ENCODE measurements at regions not wholly inside any gene's neighbourhood (a gene's known extent, or its start where the extent isn't known, plus 50 kb on each side); places are given as distances from the start of the nearest gene placed in this dataset.

DNA sequence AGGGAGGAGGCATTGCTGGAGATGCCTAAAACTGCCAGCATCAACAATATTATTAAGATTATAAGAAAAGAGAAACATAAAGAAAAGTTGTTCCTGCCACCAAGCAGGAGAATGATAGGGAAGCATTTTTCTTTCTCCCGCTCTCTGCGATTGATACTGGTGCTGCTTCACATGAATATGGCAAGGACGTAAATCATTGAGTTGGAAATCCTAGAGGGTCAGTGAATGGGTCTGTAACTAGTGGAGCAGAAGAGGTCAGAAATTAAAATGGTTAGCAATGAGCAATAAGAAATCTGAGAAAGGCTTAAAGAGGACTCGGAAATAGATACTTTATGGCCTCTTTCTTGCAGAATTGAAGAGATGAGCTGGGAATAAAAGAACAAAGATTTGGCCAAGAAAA lies 631.7 kb downstream of the BCL11A start:
- TF ChIP-seq CTCF (IDR thresholded peaks at IDR 0.05) (no peak), POLR2A (IDR thresholded peaks at IDR 0.05) (no peak), POLR2AphosphoS5 (IDR thresholded peaks at IDR 0.05) (no peak)
- Histone ChIP-seq H3K36me3 (no peaks in the 10 kb centered on the region), H3K4me3 (no peak overlapping the region), H3K4me1 (no peaks in the 10 kb centered on the region), H3K27ac (no peak overlapping the region), H3K27me3 (no peaks in the 10 kb centered on the region), H3K9me3 (no peaks in the 10 kb centered on the region)
- DNase-seq (ENCODE audit: low spot score in 2 of 2) = no peak
- intact Hi-C loops (cut with DNase I; ENCODE audit: low total_unique reads) = no loop called here

GRCh38 chr2:59920961-59921360 lies 632.5 kb downstream of the BCL11A start:
- no peaks in the 10 kb centered on the region for H3K9me3 ChIP-seq
- TF ChIP-seq POLR2A (IDR thresholded peaks at IDR 0.05) = no peak
- no peak for TF ChIP-seq CTCF (IDR thresholded peaks at IDR 0.05)
- no peak for TF ChIP-seq POLR2AphosphoS5 (IDR thresholded peaks at IDR 0.05)
- H3K27ac ChIP-seq = no peak overlapping the region
- H3K4me1 ChIP-seq = no peaks in the 10 kb centered on the region
- intact Hi-C loops (cut with DNase I; ENCODE audit: low total_unique reads) = no loop called here
- no peaks in the 10 kb centered on the region for H3K36me3 ChIP-seq
- H3K27me3 ChIP-seq = no peaks in the 10 kb centered on the region
- no peak overlapping the region for H3K4me3 ChIP-seq
- no peak for DNase-seq (ENCODE audit: low spot score in 2 of 2)

DNA sequence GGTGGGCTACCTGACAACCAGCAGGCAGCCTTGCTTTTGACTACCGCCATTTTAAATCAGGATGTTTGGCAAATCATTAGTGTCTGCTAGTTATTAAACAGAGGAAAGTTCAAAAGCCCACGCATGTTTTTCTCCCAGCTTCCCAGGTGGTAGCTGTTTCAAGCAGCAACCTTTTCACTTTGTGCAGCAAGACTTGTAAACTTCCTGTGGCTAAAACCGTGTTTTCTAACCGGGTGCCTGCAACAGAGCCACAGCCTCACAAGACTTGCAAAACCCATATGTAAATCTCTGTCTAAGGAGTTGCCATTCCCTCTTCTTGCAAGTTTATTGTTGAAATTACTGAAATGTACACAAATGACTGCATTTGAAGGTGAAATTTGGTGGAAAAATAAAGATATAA lies 633.1 kb downstream of the BCL11A start:
- H3K4me1 ChIP-seq = no peaks in the 10 kb centered on the region
- no peak overlapping the region for H3K27ac ChIP-seq
- H3K4me3 ChIP-seq = no peak overlapping the region
- intact Hi-C loops (cut with DNase I; ENCODE audit: low total_unique reads) = no loop called here
- TF ChIP-seq POLR2AphosphoS5 (IDR thresholded peaks at IDR 0.05) (no peak), POLR2A (IDR thresholded peaks at IDR 0.05) (no peak), CTCF (IDR thresholded peaks at IDR 0.05) (no peak)
- H3K27me3 ChIP-seq = no peaks in the 10 kb centered on the region
- H3K9me3 ChIP-seq = no peaks in the 10 kb centered on the region
- no peak for DNase-seq (ENCODE audit: low spot score in 2 of 2)
- no peaks in the 10 kb centered on the region for H3K36me3 ChIP-seq

DNA sequence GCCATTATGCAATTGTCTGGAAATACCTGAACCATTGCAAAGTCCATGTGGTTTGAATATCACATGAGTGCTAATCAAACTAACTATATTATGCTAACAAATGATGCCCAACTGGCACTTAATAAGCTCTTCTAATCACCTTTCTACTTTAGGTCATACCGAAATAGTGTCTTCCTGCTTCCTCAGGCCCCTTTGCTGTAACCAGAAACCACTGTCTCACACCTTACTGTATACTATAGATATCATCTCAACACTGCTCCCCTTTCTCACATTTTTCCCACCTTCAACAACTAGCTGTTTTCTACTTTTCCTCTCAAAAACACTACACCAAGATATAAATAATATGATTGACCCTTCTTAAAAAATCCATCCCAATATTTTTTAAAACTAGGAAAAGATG lies 633.9 kb downstream of the BCL11A start:
- TF ChIP-seq POLR2AphosphoS5 (IDR thresholded peaks at IDR 0.05) = no peak
- TF ChIP-seq CTCF (IDR thresholded peaks at IDR 0.05) = no peak
- TF ChIP-seq POLR2A (IDR thresholded peaks at IDR 0.05) = no peak
- Histone ChIP-seq H3K27ac (no peak overlapping the region), H3K27me3 (no peaks in the 10 kb centered on the region), H3K4me3 (no peak overlapping the region), H3K9me3 (no peaks in the 10 kb centered on the region), H3K36me3 (no peaks in the 10 kb centered on the region), H3K4me1 (no peaks in the 10 kb centered on the region)
- DNase-seq (ENCODE audit: low spot score in 2 of 2) = no peak
- intact Hi-C loops (cut with DNase I; ENCODE audit: low total_unique reads) = no loop called here

DNA sequence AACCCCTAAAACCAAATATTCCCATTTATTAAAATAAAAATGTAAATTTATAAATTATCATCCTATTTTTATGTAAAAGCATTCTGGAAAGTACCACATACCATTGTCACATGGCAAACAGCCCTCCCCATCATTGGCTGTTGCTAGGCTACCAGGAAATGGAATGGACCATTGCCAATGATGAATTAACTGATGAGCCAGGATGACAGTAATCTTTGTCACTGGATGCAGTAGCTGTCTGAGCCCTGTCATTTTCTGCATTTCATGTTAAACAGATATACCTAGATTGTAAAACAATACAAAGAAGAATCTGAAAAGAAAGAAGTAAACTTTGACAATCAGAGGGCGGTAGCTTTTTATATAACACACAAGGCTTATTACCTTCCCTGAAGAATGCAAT lies 641.4 kb downstream of the BCL11A start:
- Histone ChIP-seq H3K9me3 (no peaks in the 10 kb centered on the region), H3K36me3 (no peaks in the 10 kb centered on the region), H3K4me3 (no peak overlapping the region), H3K4me1 (no peaks in the 10 kb centered on the region), H3K27me3 (no peaks in the 10 kb centered on the region), H3K27ac (no peak overlapping the region)
- TF ChIP-seq POLR2A (IDR thresholded peaks at IDR 0.05) = no peak
- intact Hi-C loops (cut with DNase I; ENCODE audit: low total_unique reads) = no loop called here
- no peak for DNase-seq (ENCODE audit: low spot score in 2 of 2)

DNA sequence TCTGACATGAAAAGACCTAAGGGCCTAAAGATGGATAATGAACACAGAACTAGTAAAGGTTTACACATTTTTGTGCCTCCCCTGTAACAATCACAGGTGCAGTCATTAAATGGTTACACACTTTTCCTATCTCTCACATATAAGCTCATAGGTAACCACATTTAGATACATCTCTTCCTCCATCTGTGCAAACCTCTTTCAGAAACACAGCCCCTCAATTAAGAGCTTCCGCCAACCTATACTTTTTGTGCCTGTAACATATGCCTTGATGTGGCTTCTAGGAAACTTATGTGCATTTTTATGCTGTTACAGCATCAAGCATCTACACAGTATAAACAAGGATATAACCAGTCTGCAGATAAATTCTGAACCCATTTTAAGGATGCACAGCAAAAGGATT lies 643.3 kb downstream of the BCL11A start:
- H3K4me3 ChIP-seq = no peak overlapping the region
- no peak for DNase-seq (ENCODE audit: low spot score in 2 of 2)
- H3K9me3 ChIP-seq = no peaks in the 10 kb centered on the region
- intact Hi-C loops (cut with DNase I; ENCODE audit: low total_unique reads) = no loop called here
- H3K36me3 ChIP-seq = no peaks in the 10 kb centered on the region
- no peaks in the 10 kb centered on the region for H3K4me1 ChIP-seq
- TF ChIP-seq POLR2AphosphoS5 (IDR thresholded peaks at IDR 0.05) = no peak
- no peak for TF ChIP-seq CTCF (IDR thresholded peaks at IDR 0.05)
- no peak for TF ChIP-seq POLR2A (IDR thresholded peaks at IDR 0.05)
- no peaks in the 10 kb centered on the region for H3K27me3 ChIP-seq
- no peak overlapping the region for H3K27ac ChIP-seq
